ENCODE measurements at regions not wholly inside any gene's neighbourhood (a gene's known extent, or its start where the extent isn't known, plus 50 kb on each side); places are given as distances from the start of the nearest gene placed in this dataset.

- TF ChIP-seq POLR2A (IDR thresholded peaks at IDR 0.05) (no peak), CTCF (IDR thresholded peaks at IDR 0.05) (no peak), POLR2AphosphoS5 (IDR thresholded peaks at IDR 0.05) (no peak)
Observed at GRCh38 chr2:3116371-3116770, 261.2 kb downstream of the EIPR1 start.
